ENCODE measurements at regions not wholly inside any gene's neighbourhood (a gene's known extent, or its start where the extent isn't known, plus 50 kb on each side); places are given as distances from the start of the nearest gene placed in this dataset.

DNA sequence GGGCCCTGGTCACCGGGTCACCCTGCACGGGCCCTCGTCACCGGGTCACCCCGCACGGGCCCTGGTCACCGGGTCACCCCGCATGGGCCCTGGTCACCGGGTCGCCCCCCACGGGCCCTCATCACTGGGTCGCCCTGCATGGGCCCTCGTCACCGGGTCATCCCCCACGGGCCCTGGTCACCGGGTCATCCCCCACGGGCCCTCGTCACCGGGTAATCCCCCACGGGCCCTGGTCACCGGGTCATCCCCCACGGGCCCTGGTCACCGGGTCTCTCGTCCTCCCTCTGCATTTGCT, 77.6 kb downstream of the RIPK4 start:
- no peak overlapping the region for H3K4me3 ChIP-seq
- no peaks in the 10 kb centered on the region for H3K36me3 ChIP-seq
- 0 out of 22 replicates have a peak, but pooled peaks cover 0 to 6% (median 0%) of the 10 kb centered on the region in 11 experiments for H3K9me3 ChIP-seq (replicated peaks in 1 of 11)
- TF ChIP-seq Cebpa-rat (IDR thresholded peaks at IDR 0.05), result no peak
- peaks cover 0 to 15% (median 3%) of the 10 kb centered on the region in 10 experiments; a peak in 7 of 20 replicates for H3K4me1 ChIP-seq
- no peaks in the 10 kb centered on the region; a peak in 1 of 22 replicates for H4K20me1 ChIP-seq
- H3K9ac ChIP-seq, result no peak overlapping the region
- H3K27me3 ChIP-seq, result no peaks in the 10 kb centered on the region
- no peak overlapping the region for H3K27ac ChIP-seq
- no peak overlapping the region for H3K4me2 ChIP-seq

DNA sequence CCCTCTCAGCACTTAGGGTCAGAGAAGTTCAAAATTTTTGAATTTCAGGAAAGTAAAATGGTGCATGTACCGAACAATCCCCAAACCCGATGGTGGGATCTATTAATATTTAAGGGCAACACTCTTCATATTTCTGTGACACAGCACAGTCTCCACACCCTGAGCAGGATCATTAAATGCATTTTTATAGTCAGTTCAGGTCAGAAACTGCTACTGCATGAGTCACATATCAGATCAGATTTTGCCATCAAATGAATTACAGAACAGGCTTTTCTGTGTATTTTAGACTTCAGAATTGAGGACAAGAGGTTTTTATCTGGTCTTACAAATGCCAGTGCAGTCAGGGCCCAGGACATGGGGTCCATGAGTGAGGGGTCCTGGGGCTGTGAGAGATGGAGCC, 79.2 kb downstream of the RIPK4 start:
- 0 out of 22 replicates have a peak, but pooled peaks cover 0 to 6% (median 0%) of the 10 kb centered on the region in 11 experiments for H3K9me3 ChIP-seq (replicated peaks in 1 of 11)
- TF ChIP-seq Cebpa-rat (IDR thresholded peaks at IDR 0.05), result no peak
- no peaks in the 10 kb centered on the region for H3K27me3 ChIP-seq
- no peak overlapping the region for H3K9ac ChIP-seq
- no peaks in the 10 kb centered on the region; a peak in 1 of 22 replicates for H4K20me1 ChIP-seq
- no peak overlapping the region for H3K4me2 ChIP-seq
- no peak overlapping the region for H3K27ac ChIP-seq
- no peaks in the 10 kb centered on the region for H3K36me3 ChIP-seq
- peaks cover 0 to 5% (median 0%) of the 10 kb centered on the region in 10 experiments; a peak in 7 of 20 replicates for H3K4me1 ChIP-seq
- no peak overlapping the region for H3K4me3 ChIP-seq

DNA sequence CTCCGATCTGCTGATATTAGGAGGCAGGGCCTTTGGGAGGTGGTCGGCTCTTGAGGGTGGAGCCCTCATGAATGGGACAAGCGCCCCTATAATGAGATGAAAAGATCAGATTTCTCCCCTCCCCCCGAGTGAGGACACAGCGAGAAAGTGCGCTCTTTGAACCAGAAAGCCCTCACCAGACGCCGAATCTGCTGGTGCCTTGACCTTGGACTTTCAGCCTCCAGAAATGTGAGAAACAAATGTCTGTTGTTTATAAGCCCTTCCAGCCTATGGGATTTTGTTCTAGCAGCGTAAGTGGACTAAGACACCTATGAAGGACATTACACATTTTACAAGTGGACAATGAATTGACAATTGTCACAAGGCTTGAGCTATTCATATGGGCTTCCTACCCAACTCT, 80.2 kb downstream of the RIPK4 start:
- H3K4me1 ChIP-seq, result no peaks in the 10 kb centered on the region
- H3K27ac ChIP-seq, result no peak overlapping the region
- H3K9ac ChIP-seq, result no peak overlapping the region
- H3K4me3 ChIP-seq, result no peak overlapping the region
- H4K20me1 ChIP-seq, result no peaks in the 10 kb centered on the region; a peak in 1 of 22 replicates
- 0 out of 22 replicates have a peak, but pooled peaks cover 0 to 6% (median 0%) of the 10 kb centered on the region in 11 experiments for H3K9me3 ChIP-seq (replicated peaks in 1 of 11)
- H3K27me3 ChIP-seq, result no peaks in the 10 kb centered on the region
- no peak for TF ChIP-seq Cebpa-rat (IDR thresholded peaks at IDR 0.05)
- H3K4me2 ChIP-seq, result no peak overlapping the region
- H3K36me3 ChIP-seq, result no peaks in the 10 kb centered on the region

- no peaks in the 10 kb centered on the region for H3K36me3 ChIP-seq
- H3K27me3 ChIP-seq, result no peaks in the 10 kb centered on the region
- no peak for TF ChIP-seq Cebpa-rat (IDR thresholded peaks at IDR 0.05)
- H3K9ac ChIP-seq, result no peak overlapping the region
- H4K20me1 ChIP-seq, result no peaks in the 10 kb centered on the region; a peak in 1 of 22 replicates
- no peaks in the 10 kb centered on the region for H3K4me1 ChIP-seq
- H3K9me3 ChIP-seq (replicated peaks in 1 of 11), result 0 out of 22 replicates have a peak, but pooled peaks cover 0 to 6% (median 0%) of the 10 kb centered on the region in 11 experiments
- H3K4me3 ChIP-seq, result no peak overlapping the region
- H3K4me2 ChIP-seq, result no peak overlapping the region
- no peak overlapping the region for H3K27ac ChIP-seq
Measured at GRCh38 chr21:41685511-41686149, 81.2 kb downstream of the RIPK4 start.

- Histone ChIP-seq H3K9me3 (replicated peaks in 1 of 11) (0 out of 22 replicates have a peak, but pooled peaks cover 0 to 4% (median 0%) of the 10 kb centered on the region in 11 experiments), H3K9ac (no peak overlapping the region), H3K4me3 (no peak overlapping the region), H3K27ac (no peak overlapping the region), H3K4me2 (no peak overlapping the region), H3K4me1 (no peaks in the 10 kb centered on the region), H4K20me1 (no peaks in the 10 kb centered on the region; a peak in 1 of 22 replicates), H3K27me3 (no peaks in the 10 kb centered on the region), H3K36me3 (no peaks in the 10 kb centered on the region)
- TF ChIP-seq Cebpa-rat (IDR thresholded peaks at IDR 0.05), result no peak
Measured at GRCh38 chr21:41684381-41685245, 82.2 kb downstream of the RIPK4 start.

DNA sequence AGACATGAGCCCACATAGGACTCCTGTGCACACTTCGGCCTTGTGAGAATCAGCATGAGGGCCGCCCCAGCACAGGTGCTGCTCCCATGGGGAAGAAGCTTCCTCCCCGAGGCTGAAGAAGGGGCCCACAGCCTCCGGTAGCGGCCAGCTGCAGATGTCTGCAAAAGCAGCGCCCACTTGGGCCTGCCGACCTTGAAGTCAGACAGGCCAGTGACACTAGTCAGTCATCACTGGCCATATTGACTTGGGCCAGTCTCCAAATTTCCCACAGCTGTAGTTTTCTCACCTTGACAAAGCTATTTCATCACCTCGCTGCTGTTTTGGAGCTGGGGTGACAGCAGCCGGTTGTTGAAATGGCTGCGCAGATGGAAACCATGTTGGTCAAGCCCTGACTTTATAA, 83.0 kb downstream of the RIPK4 start:
- no peak for TF ChIP-seq Cebpa-rat (IDR thresholded peaks at IDR 0.05)
- H4K20me1 ChIP-seq, result no peaks in the 10 kb centered on the region; a peak in 1 of 22 replicates
- no peak overlapping the region for H3K9ac ChIP-seq
- H3K4me2 ChIP-seq, result no peak overlapping the region
- H3K27ac ChIP-seq, result no peak overlapping the region
- no peaks in the 10 kb centered on the region for H3K4me1 ChIP-seq
- H3K27me3 ChIP-seq, result no peaks in the 10 kb centered on the region
- H3K4me3 ChIP-seq, result no peak overlapping the region
- no peaks in the 10 kb centered on the region for H3K9me3 ChIP-seq (replicated peaks in 1 of 11)
- H3K36me3 ChIP-seq, result no peaks in the 10 kb centered on the region

DNA sequence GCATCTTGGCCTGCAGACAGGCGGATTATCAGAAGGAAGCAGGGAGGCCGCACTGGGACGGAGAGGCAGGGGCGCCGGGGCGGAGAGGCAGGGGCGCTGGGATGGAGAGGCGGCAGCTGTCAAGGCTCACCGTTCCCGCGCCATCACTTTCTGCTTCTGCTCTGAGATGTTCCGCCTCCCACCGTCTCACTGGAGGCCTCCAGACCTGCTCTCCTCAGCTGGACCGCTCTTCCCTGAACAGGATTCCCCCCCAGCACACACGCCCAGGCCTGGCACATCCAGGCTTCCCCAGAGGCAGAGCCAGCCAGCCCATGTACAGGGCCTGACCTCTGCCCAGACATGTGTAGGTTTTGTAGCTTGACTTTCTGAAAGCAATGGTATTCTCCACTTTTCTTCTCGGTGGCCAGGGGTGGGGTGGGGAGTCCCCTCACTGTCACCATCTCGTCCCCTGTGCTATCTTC, 84.1 kb downstream of the RIPK4 start:
- Histone ChIP-seq H3K4me3 (no peak overlapping the region), H3K4me2 (no peak overlapping the region), H3K9me3 (replicated peaks in 1 of 11) (no peaks in the 10 kb centered on the region), H3K27me3 (no peaks in the 10 kb centered on the region), H4K20me1 (no peaks in the 10 kb centered on the region; a peak in 1 of 22 replicates), H3K27ac (no peak overlapping the region), H3K9ac (no peak overlapping the region), H3K4me1 (no peaks in the 10 kb centered on the region), H3K36me3 (no peaks in the 10 kb centered on the region)
- no peak for TF ChIP-seq Cebpa-rat (IDR thresholded peaks at IDR 0.05)

DNA sequence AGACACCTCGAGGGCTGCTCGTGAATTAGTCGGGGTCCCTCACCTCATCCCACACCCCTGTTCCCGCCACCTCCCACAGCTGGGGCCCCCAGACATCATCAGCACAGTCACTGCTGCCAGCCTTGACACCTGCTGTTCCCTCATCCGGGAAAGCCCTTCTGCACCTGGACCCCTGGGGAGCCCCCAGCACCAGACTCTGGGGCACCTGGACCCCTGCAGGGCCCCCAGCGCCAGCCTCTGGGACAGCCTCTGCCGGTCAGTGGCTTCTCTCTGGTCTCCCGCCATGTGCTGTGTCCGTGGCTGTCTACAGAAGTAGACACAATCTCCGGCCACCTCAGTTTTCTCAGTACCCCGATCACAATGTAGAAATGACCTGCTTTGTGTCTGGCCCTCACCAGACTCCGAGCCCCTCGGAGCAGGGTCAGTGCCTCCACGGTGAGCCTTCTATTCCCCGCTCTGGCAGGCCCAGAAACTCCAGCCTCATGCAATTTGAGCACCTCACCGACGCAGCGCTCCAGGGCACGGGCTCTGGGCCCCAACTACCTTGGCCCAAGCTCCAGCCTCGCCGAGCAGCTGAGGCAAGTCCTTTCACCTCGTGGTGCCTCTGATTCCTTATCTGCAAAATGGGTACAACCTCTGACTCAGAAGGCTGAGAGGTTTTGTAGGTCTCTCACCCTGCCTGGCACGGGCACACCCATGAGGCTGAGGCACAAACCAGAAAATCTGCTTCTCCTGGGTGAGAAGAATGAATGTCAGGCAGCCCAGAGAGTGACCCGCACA, 84.7 kb downstream of the RIPK4 start:
- no peaks in the 10 kb centered on the region; a peak in 1 of 22 replicates for H4K20me1 ChIP-seq
- no peaks in the 10 kb centered on the region for H3K4me1 ChIP-seq
- no peaks in the 10 kb centered on the region for H3K9me3 ChIP-seq (replicated peaks in 1 of 11)
- no peak overlapping the region for H3K27ac ChIP-seq
- no peak overlapping the region for H3K4me3 ChIP-seq
- no peak for TF ChIP-seq Cebpa-rat (IDR thresholded peaks at IDR 0.05)
- no peaks in the 10 kb centered on the region for H3K27me3 ChIP-seq
- H3K36me3 ChIP-seq, result no peaks in the 10 kb centered on the region
- H3K9ac ChIP-seq, result no peak overlapping the region
- H3K4me2 ChIP-seq, result no peak overlapping the region

DNA sequence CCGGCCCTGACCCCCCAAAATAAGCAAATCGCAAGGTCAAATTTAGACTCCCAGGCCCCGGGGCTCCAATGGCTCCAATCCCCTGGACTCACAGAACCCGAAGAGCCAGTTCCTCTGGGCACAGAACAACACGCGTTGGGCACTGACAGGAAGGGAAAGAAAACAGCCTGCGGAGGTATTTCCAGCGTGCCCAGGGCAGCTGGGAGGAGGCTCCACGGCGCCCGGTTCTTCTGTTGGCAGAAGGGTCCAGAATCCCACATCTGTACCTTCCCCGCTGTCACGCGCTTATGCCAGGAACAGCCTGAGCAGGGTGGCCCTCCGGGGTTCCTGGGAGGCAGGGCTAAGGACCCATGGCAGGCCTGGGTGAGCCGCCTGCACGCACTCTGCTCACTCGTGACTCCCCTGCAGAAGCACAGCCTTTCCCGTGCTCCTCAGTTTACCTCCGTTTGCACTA, 85.5 kb downstream of the RIPK4 start:
- Histone ChIP-seq H4K20me1 (no peaks in the 10 kb centered on the region; a peak in 1 of 22 replicates), H3K4me2 (no peak overlapping the region), H3K27ac (no peak overlapping the region), H3K36me3 (no peaks in the 10 kb centered on the region), H3K4me3 (no peak overlapping the region), H3K4me1 (no peaks in the 10 kb centered on the region), H3K9ac (no peak overlapping the region), H3K9me3 (replicated peaks in 1 of 11) (no peaks in the 10 kb centered on the region), H3K27me3 (no peaks in the 10 kb centered on the region)
- no peak for TF ChIP-seq Cebpa-rat (IDR thresholded peaks at IDR 0.05)

Data from BLaER1 treated with 17β-estradiol and CSF1 and Interleukin-3, amounts not matched to agents 10 nM and 100 nM (cell line).